HEK293 (cell line): ENCODE measurements at regions not wholly inside any gene's neighbourhood (a gene's known extent, or its start where the extent isn't known, plus 50 kb on each side); places are given as distances from the start of the nearest gene placed in this dataset.

Experiments used
- CTCF ChIA-PET: fragments of 350-600 bp; formaldehyde crosslinking; extraction: SDS; loops from one replicate; lab custom pipeline; 2021; ENCODE audit warnings: antibody characterized with exemption; lab: Yijun Ruan, JAX
- POLR2A ChIA-PET: fragments of 300-600 bp; formaldehyde crosslinking; extraction: SDS; loops from one replicate; lab custom pipeline; 2020; ENCODE audit warnings: antibody characterized with exemption, inconsistent platforms; lab: Yijun Ruan, JAX
- H3K27ac ChIP-seq: fragments of 200-500 bp; sonication (Bioruptor generic); 2 replicates; pipeline ENCODE4 v1.5.1; 2014; ENCODE audit warnings: low read depth, low read length, control low read depth, inconsistent platforms; ENCODE audit errors: extremely low read depth
- H3K36me3 ChIP-seq, 2 experiments: fragments of 200-500 bp in 1 of 2; sonication (Bioruptor generic) in 1 of 2; 1 replicate in 1 of 2; 2 replicates in 1 of 2; pipeline ENCODE4 v1.5.1; 2014 to 2017; ENCODE audit warnings: inconsistent platforms in 2 of 2, low read length in 2 of 2; ENCODE audit not compliant: control insufficient read depth in 2 of 2, insufficient read depth in 1 of 2
- H3K4me1 ChIP-seq: fragments of 200-500 bp; sonication (Bioruptor generic); 2 replicates; pipeline ENCODE4 v1.5.1; 2014; ENCODE audit warnings: mild to moderate bottlenecking, low read length, inconsistent platforms; ENCODE audit not compliant: control insufficient read depth, insufficient read depth
- H3K4me3 ChIP-seq: 2 replicates; pipeline ENCODE4 v1.5.1; 2011; ENCODE audit warnings: low read depth, mild to moderate bottlenecking, control low read depth, low read length, moderate library complexity
- H3K9me3 ChIP-seq: fragments of 200-500 bp; sonication (Bioruptor generic); 2 replicates; pipeline ENCODE4 v1.5.1; 2014; ENCODE audit warnings: low read depth, low read length, inconsistent platforms; ENCODE audit not compliant: control insufficient read depth, insufficient read depth
- BCL11A ChIP-seq: fragments of 450-650 bp; formaldehyde crosslinking; IDR thresholded peaks from 2 replicates; pipeline ENCODE4 v1.5.1; 2016; ENCODE audit warnings: low read depth, missing biosample characterization, missing genetic modification characterization
- SCRT2 ChIP-seq: fragments of 450-650 bp; formaldehyde crosslinking; IDR thresholded peaks from 2 replicates; pipeline ENCODE4 v1.5.1; 2016; ENCODE audit warnings: missing biosample characterization, missing genetic modification characterization
- TRIM28 ChIP-seq: IDR thresholded peaks from 2 replicates; pipeline ENCODE4 v1.6.1; 2011; ENCODE audit warnings: low read length, control low read depth, borderline replicate concordance
- ZBTB6 ChIP-seq: fragments of 450-650 bp; formaldehyde crosslinking; IDR thresholded peaks from 2 replicates; pipeline ENCODE4 v1.5.1; 2017; ENCODE audit warnings: missing biosample characterization, missing genetic modification characterization
- ZEB2 ChIP-seq: fragments of 450-650 bp; formaldehyde crosslinking; IDR thresholded peaks from 2 replicates; pipeline ENCODE4 v1.5.1; 2016; ENCODE audit warnings: missing biosample characterization, missing genetic modification characterization
- ZFP3 ChIP-seq: fragments of 450-650 bp; formaldehyde crosslinking; IDR thresholded peaks from 2 replicates; pipeline ENCODE4 v1.5.1; 2016; ENCODE audit warnings: low read depth, missing biosample characterization, missing genetic modification characterization
- ZNF121 ChIP-seq: fragments of 450-650 bp; formaldehyde crosslinking; IDR thresholded peaks from 2 replicates; pipeline ENCODE4 v1.5.1; 2016; ENCODE audit warnings: missing biosample characterization, missing genetic modification characterization
- ZNF2 ChIP-seq: fragments of 450-650 bp; formaldehyde crosslinking; IDR thresholded peaks from 2 replicates; pipeline ENCODE4 v1.5.1; 2016; ENCODE audit warnings: missing biosample characterization, missing genetic modification characterization
- ZNF202 ChIP-seq: fragments of 450-650 bp; formaldehyde crosslinking; IDR thresholded peaks from 2 replicates; pipeline ENCODE4 v1.5.1; 2016; ENCODE audit warnings: missing biosample characterization, missing genetic modification characterization, borderline replicate concordance
- ZNF239 ChIP-seq: fragments of 450-650 bp; formaldehyde crosslinking; IDR thresholded peaks from 2 replicates; pipeline ENCODE4 v1.5.1; 2016; ENCODE audit warnings: missing biosample characterization, missing genetic modification characterization
- ZNF266 ChIP-seq: fragments of 450-650 bp; formaldehyde crosslinking; IDR thresholded peaks from 2 replicates; pipeline ENCODE4 v1.5.1; 2016; ENCODE audit warnings: missing biosample characterization, missing genetic modification characterization, low read depth
- ZNF521 ChIP-seq: fragments of 450-650 bp; formaldehyde crosslinking; IDR thresholded peaks from 2 replicates; pipeline ENCODE4 v1.5.1; 2017; ENCODE audit warnings: missing biosample characterization, mild to moderate bottlenecking, missing genetic modification characterization
- ZNF529 ChIP-seq: fragments of 450-650 bp; formaldehyde crosslinking; IDR thresholded peaks from 2 replicates; pipeline ENCODE4 v1.5.1; 2017; ENCODE audit warnings: missing genetic modification characterization, missing biosample characterization; ENCODE audit not compliant: insufficient replicate concordance
- ZNF549 ChIP-seq: fragments of 450-650 bp; IDR thresholded peaks from 2 replicates; pipeline ENCODE4 v1.5.1; 2018; ENCODE audit warnings: missing biosample characterization, missing genetic modification characterization, mild to moderate bottlenecking, inconsistent platforms, moderate library complexity
- ZNF585B ChIP-seq: fragments of 450-650 bp; formaldehyde crosslinking; IDR thresholded peaks from 2 replicates; pipeline ENCODE4 v1.5.1; 2016; ENCODE audit warnings: missing biosample characterization, missing genetic modification characterization
- ZNF600 ChIP-seq: fragments of 450-650 bp; formaldehyde crosslinking; IDR thresholded peaks from 2 replicates; pipeline ENCODE4 v1.5.1; 2016; ENCODE audit warnings: missing biosample characterization, missing genetic modification characterization
- ZNF621 ChIP-seq: fragments of 450-650 bp; formaldehyde crosslinking; IDR thresholded peaks from 2 replicates; pipeline ENCODE4 v1.5.1; 2017; ENCODE audit warnings: missing biosample characterization, missing genetic modification characterization
- ZNF624 ChIP-seq: fragments of 450-650 bp; formaldehyde crosslinking; IDR thresholded peaks from 2 replicates; pipeline ENCODE4 v1.5.1; 2017; ENCODE audit warnings: missing biosample characterization, missing genetic modification characterization
- ZNF645 ChIP-seq: fragments of 450-650 bp; formaldehyde crosslinking; IDR thresholded peaks from 2 replicates; pipeline ENCODE4; 2016; ENCODE audit warnings: missing biosample characterization, missing genetic modification characterization
- ZNF658 ChIP-seq: fragments of 450-650 bp; formaldehyde crosslinking; IDR thresholded peaks from 2 replicates; pipeline ENCODE4; 2016; ENCODE audit warnings: missing biosample characterization, missing genetic modification characterization
- ZNF707 ChIP-seq: fragments of 450-650 bp; formaldehyde crosslinking; IDR thresholded peaks from 2 replicates; pipeline ENCODE4 v1.5.1; 2016; ENCODE audit warnings: missing biosample characterization, missing genetic modification characterization
- ZNF792 ChIP-seq: fragments of 450-650 bp; formaldehyde crosslinking; IDR thresholded peaks from 2 replicates; pipeline ENCODE4 v1.5.1; 2016; ENCODE audit warnings: missing biosample characterization, missing genetic modification characterization
- ZSCAN18 ChIP-seq: fragments of 450-650 bp; formaldehyde crosslinking; IDR thresholded peaks from 2 replicates; pipeline ENCODE4 v1.5.1; 2016; ENCODE audit warnings: missing biosample characterization, missing genetic modification characterization

GRCh38 chr12:65533177-65533883, 254.8 kb downstream of the MSRB3 start (continued):
- TF ChIP-seq ZSCAN18 (tag by site-specific recombination) (no peak), ZNF600 (tag by site-specific recombination) (no peak), ZNF585B (no peak)

- Histone ChIP-seq H3K4me3 (no peak overlapping the region), H3K4me1 (peaks cover 25% of the 10 kb centered on the region)
- TF ChIP-seq ZNF645 (no peak), ZNF266 (tag by site-specific recombination) (no peak), SCRT2 (tag by site-specific recombination) (peak; percentile 47; the same call in 1 of the 2 replicates), BCL11A (tag by site-specific recombination) (no peak), ZNF549 (no peak), ZNF792 (no peak), TRIM28 (0 out of 2 replicates have a peak, but pooled peaks have one; percentile 10), ZNF529 (tag by site-specific recombination) (peak; percentile 92), ZNF707 (tag by site-specific recombination) (peak; percentile 64; the same call in 1 of the 2 replicates)
- TF ChIP-seq, all 188 proteins: peak for 4
- CTCF ChIA-PET = interaction anchor here (0.5 to 2.2 kb wide), 3 partner anchors 18 to 288 kb away, joined by 3 to 6 read pairs (median 4); no protein-coding TSS in a partner anchor
- POLR2A ChIA-PET = interaction anchor here (0.6 kb wide), 1 partner anchor 43 kb away, joined by 3 read pairs; no protein-coding TSS in a partner anchor
- H3K36me3 ChIP-seq = no peaks in the 10 kb centered on the region
- H3K9me3 ChIP-seq = no peaks in the 10 kb centered on the region
- peak overlapping the region; percentile 78; the same call in 1 of the 2 replicates for H3K27ac ChIP-seq
These were observed 255.9 kb downstream of the MSRB3 start for GRCh38 chr12:65534238-65534841.

GRCh38 chr12:65535946-65536345, 257.5 kb downstream of the MSRB3 start:
- no peaks in the 10 kb centered on the region for H3K9me3 ChIP-seq
- H3K36me3 ChIP-seq = no peaks in the 10 kb centered on the region
- ChIA-PET CTCF (interaction anchor here (1.1 kb wide), 1 partner anchor 66 kb away, joined by 4 read pairs; no protein-coding TSS in a partner anchor), POLR2A (interaction anchor here (1.2 kb wide), 1 partner anchor 367 kb away, joined by 3 read pairs; the partner anchor contains the start of gene LEMD3)
- TF ChIP-seq ZNF621 (tag by site-specific recombination) (no peak), ZNF585B (no peak), ZNF624 (no peak), ZEB2 (tag by site-specific recombination) (no peak), ZNF121 (tag by site-specific recombination) (no peak), ZBTB6 (tag by site-specific recombination) (no peak), ZFP3 (no peak), ZNF658 (tag by site-specific recombination) (no peak), ZNF202 (tag by site-specific recombination) (no peak), ZNF239 (tag by site-specific recombination) (no peak), ZNF521 (tag by site-specific recombination) (no peak), ZNF2 (no peak)
- H3K27ac ChIP-seq = no peak overlapping the region
- H3K4me1 ChIP-seq = peaks cover 25% of the 10 kb centered on the region
- H3K4me3 ChIP-seq = no peak overlapping the region
